HUES48 (cell line): ENCODE measurements at regions not wholly inside any gene's neighbourhood (a gene's known extent, or its start where the extent isn't known, plus 50 kb on each side); places are given as distances from the start of the nearest gene placed in this dataset.

Source experiments
- H3K27ac ChIP-seq: one replicate; pipeline ENCODE4 v1.7.0; 2013; ENCODE audit warnings: low read depth, low read length, inconsistent platforms
- H3K27me3 ChIP-seq: 2 replicates; pipeline ENCODE4 v1.6.1; 2013; ENCODE audit warnings: mild to moderate bottlenecking, low read length; ENCODE audit not compliant: control insufficient read depth, insufficient read depth
- H3K36me3 ChIP-seq: 2 replicates; pipeline ENCODE4 v1.6.1; 2013; ENCODE audit warnings: low read length; ENCODE audit not compliant: control insufficient read depth, insufficient read depth
- H3K4me1 ChIP-seq: 2 replicates; pipeline ENCODE4 v1.6.1; 2013; ENCODE audit warnings: mild to moderate bottlenecking, low read length; ENCODE audit not compliant: control insufficient read depth, insufficient read depth
- H3K4me3 ChIP-seq: 2 replicates; pipeline ENCODE4 v1.5.1; 2013; ENCODE audit warnings: mild to moderate bottlenecking, low read depth, low read length
- H3K9ac ChIP-seq: 2 replicates; pipeline ENCODE4 v1.6.1; 2013; ENCODE audit warnings: mild to moderate bottlenecking, low read depth, low read length, moderate library complexity
- H3K9me3 ChIP-seq: 2 replicates; pipeline ENCODE4 v1.6.1; 2013; ENCODE audit warnings: low read length; ENCODE audit not compliant: control insufficient read depth, insufficient read depth

DNA sequence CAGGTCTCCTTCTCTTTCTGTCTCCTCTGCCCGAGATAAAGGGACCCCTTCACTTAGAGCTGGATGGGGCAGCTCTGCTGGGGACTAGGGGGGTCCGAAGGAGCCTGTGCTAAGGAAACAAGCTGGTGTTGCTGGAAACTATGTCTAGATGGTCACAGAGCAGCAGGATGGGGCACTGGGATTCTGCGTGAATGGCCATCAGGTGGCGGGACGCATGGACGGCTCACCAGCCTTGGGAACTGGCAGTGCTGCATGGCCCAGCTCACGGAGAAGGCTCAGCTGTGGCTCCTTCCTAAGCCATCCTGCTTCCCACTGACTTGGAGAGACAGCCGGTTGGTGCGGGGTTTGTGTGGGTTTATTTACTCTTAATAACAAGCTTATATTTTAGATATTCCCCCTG, 411.8 kb downstream of the ZNF536 start:
- Histone ChIP-seq H3K4me1 (no peaks in the 10 kb centered on the region), H3K9ac (no peak overlapping the region), H3K27me3 (no peaks in the 10 kb centered on the region), H3K4me3 (no peak overlapping the region), H3K27ac (no peak overlapping the region), H3K36me3 (no peaks in the 10 kb centered on the region), H3K9me3 (no peaks in the 10 kb centered on the region)

DNA sequence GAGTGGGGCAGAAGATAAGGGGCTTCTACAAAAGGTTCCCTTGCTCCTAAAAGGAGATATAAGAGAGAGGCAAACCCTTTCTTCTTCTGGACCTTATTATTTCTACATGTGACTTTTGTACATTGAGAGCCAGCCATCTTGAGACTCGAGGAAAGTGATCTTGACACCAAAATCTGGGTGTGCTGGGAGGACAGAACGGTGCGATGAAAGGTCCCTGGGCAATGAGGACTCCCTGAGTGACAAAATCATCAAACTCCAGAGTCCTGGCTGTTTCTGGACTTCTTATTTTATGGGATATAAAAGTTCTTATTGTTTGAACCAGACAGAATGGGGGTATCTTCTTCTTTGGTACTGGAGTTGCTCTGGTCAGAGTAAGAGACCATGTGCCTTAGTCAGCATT, 411.0 kb downstream of the ZNF536 start:
- no peaks in the 10 kb centered on the region for H3K27me3 ChIP-seq
- H3K27ac ChIP-seq: no peak overlapping the region
- no peaks in the 10 kb centered on the region for H3K9me3 ChIP-seq
- H3K9ac ChIP-seq: no peak overlapping the region
- H3K36me3 ChIP-seq: no peaks in the 10 kb centered on the region
- H3K4me3 ChIP-seq: no peak overlapping the region
- H3K4me1 ChIP-seq: no peaks in the 10 kb centered on the region

DNA sequence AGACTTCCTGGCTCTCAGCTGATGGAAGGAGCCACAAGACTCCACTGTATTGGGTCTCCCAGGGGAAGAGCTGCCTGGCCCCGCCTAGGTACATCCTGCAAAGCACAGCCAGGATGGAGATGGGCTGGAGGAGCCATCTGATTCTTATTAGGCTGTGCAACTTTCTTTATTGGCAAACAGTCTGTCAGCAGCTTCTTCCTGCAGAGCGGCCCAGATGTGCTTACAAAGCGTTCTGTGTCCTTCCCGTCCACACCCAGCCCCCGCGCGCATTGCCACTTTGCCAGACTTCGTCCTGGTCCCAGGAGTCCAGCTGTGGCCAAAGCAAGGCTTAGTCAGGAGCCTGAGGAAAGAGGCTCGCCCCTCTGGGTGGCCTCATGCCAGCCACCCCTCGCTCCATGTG, 409.3 kb downstream of the ZNF536 start:
- Histone ChIP-seq H3K9me3 (no peaks in the 10 kb centered on the region), H3K4me3 (no peak overlapping the region), H3K27ac (no peak overlapping the region), H3K36me3 (no peaks in the 10 kb centered on the region), H3K27me3 (no peaks in the 10 kb centered on the region), H3K4me1 (no peaks in the 10 kb centered on the region), H3K9ac (no peak overlapping the region)

DNA sequence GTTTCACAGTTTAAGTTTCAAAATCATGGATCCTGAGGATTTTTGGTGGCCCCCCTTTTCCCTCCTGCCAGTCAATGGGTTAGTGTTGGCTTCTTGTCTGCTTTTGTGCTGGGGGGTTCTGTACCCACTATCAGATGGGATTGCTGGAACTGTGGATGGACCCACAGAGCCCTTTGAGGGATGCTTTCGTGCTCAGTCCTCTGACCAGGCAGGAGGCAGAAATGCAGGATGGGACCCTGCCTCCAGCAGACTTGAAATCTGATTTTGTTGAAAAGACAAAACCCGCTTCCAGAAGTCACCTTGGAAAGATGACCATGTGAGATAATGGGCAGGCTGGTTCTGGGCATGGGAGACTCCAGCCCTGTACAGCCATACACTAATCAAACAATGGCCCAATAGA, 408.9 kb downstream of the ZNF536 start:
- no peak overlapping the region for H3K27ac ChIP-seq
- H3K9ac ChIP-seq: no peak overlapping the region
- no peaks in the 10 kb centered on the region for H3K9me3 ChIP-seq
- no peaks in the 10 kb centered on the region for H3K4me1 ChIP-seq
- H3K36me3 ChIP-seq: no peaks in the 10 kb centered on the region
- no peak overlapping the region for H3K4me3 ChIP-seq
- no peaks in the 10 kb centered on the region for H3K27me3 ChIP-seq

DNA sequence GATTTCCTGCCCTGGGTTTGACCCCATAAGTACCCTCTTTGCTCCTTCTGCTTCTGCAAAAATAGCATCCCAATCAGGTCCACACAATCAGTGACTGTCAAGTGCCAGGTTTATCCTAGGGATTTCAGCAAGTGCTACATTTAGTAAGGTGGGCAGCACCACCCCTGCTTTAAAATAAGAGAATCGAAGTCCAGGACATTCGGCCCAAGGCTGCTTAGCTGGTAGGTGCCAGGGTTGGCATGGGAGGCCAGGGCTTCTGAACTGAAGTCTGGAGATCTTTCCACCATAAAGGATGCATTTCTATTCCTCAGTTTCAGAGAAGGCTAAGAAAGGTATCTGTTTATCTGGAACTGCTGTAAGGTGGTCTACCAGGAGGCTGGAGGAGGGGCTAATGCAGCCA, 408.3 kb downstream of the ZNF536 start:
- H3K27ac ChIP-seq: no peak overlapping the region
- H3K9ac ChIP-seq: no peak overlapping the region
- H3K4me1 ChIP-seq: no peaks in the 10 kb centered on the region
- H3K27me3 ChIP-seq: no peaks in the 10 kb centered on the region
- H3K36me3 ChIP-seq: no peaks in the 10 kb centered on the region
- no peaks in the 10 kb centered on the region for H3K9me3 ChIP-seq
- no peak overlapping the region for H3K4me3 ChIP-seq

DNA sequence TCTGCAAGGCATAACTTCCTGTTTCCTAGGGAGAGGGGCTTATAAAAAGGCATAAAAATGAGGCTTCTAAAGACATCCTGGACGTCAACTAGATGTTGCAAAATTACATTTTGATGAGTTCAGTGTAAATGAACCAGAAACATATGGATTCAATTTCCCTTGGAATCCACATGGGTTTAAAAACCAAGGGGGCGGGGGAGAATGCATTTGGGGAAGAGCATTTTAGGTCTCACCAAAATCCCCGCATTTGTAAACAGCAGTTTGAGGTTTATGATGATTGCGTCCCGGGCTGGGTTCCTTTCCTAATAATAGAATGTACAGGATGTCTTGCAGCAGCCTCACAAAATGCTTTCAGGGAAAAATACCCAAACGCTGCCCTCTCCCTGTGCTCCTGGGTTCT, 407.8 kb downstream of the ZNF536 start:
- Histone ChIP-seq H3K36me3 (no peaks in the 10 kb centered on the region), H3K27me3 (no peaks in the 10 kb centered on the region), H3K9ac (no peak overlapping the region), H3K27ac (no peak overlapping the region), H3K4me1 (no peaks in the 10 kb centered on the region), H3K4me3 (no peak overlapping the region), H3K9me3 (no peaks in the 10 kb centered on the region)

DNA sequence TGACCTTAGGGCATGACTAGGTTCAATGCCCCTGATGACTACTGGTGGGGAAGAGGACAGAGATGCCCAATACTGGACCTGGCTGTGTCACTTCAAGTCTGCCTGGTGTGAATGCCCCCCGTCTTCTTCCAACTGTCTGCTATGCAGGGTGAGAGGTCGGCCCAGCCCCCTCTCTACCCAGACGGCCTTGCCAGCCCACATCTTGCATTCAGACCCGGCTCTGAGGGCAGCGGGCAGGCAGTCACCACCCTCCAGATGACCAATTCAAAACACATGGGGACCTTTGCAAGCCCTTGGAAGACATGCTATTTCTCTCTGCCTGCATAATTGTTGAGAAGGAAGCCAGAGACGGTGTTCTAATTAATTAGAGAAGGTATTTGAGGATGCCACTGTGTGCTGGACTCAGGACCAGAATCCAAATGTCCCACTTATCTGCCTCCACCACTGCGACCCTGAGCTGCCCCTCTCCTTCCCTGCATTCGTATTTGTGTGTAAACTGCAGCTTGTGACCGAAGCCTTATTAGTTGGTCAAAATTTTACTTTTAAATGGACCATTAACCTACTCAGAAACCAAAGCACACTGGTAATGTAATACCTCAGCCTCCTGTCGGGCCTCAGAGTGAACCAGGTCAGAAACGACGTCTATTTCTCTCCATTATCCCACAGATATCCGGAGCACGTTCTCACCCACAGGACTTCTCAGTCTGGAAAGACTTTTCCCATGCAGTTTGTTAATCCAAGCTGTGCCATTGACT, 407.0 kb downstream of the ZNF536 start:
- Histone ChIP-seq H3K4me3 (no peak overlapping the region), H3K9ac (no peak overlapping the region), H3K9me3 (no peaks in the 10 kb centered on the region), H3K4me1 (no peaks in the 10 kb centered on the region), H3K36me3 (no peaks in the 10 kb centered on the region), H3K27me3 (no peaks in the 10 kb centered on the region), H3K27ac (no peak overlapping the region)

DNA sequence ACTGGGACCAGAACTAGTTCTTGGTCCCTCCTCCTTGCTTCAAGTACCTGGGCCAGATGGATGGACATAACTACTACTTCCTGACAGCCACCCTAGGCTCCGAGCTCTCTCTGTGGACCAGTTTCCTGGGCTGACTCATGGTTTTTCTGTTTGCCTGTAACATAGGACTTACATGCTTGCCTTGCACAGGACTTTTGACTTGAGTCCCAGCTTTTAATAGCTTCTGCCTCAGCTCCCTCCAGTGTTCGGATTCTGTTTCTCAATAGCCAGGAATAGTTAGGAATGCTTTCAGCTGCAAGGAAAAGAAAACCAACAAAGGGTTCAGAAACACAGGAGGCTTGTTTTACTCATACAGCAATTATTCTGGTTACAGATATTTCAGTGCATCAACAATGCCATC, 405.9 kb downstream of the ZNF536 start:
- H3K9ac ChIP-seq: no peak overlapping the region
- H3K9me3 ChIP-seq: no peaks in the 10 kb centered on the region
- no peak overlapping the region for H3K4me3 ChIP-seq
- no peaks in the 10 kb centered on the region for H3K36me3 ChIP-seq
- no peaks in the 10 kb centered on the region for H3K4me1 ChIP-seq
- H3K27ac ChIP-seq: no peak overlapping the region
- H3K27me3 ChIP-seq: no peaks in the 10 kb centered on the region

DNA sequence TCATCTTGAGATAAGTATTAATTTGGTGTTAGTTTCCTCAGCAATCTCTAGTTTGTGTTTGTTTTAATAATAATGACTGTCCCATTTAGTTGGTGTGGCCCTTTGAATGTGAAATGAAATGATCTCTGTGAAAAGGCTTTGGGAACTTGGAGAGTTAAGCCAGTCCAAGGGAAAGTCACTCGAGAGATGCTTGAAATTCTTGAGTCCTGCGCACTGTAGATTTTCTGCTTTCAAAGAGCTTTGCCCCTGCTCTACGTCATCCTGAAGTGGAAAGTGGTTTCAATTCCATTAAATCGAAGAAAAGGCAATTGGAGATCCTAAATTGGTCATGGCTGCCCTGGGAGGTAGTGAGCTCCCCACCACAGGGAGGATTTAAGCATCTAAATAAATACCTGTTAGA, 403.8 kb downstream of the ZNF536 start:
- H3K4me1 ChIP-seq: no peaks in the 10 kb centered on the region
- H3K36me3 ChIP-seq: no peaks in the 10 kb centered on the region
- no peak overlapping the region for H3K27ac ChIP-seq
- H3K27me3 ChIP-seq: no peaks in the 10 kb centered on the region
- no peaks in the 10 kb centered on the region for H3K9me3 ChIP-seq
- H3K9ac ChIP-seq: no peak overlapping the region
- no peak overlapping the region for H3K4me3 ChIP-seq

DNA sequence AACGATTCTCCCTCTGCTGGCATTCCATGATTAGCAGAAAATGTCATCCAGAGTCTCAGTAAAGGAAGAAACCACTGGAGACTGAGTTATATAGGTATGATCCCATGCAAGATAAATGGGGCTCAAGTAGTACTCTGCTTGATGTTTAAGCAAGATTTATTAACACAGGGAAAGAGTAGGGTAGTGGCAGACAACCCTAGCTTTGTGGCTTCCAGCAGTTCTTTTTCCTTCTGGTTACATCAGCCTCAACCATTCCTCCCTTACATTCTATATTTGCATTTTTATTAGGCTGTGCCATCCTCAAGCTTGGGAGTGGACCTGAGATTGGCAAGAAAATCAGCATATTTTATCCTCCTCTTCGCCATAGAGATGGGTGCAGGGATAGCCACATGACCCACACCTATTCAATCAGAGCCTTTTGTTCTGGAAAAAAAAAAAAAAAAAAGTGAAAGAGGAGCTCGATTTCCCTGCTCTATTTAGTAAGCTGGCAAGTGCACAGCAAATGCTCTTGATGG, 402.1 kb downstream of the ZNF536 start:
- Histone ChIP-seq H3K9me3 (peaks cover 1% of the 10 kb centered on the region; the same call in 1 of the 2 replicates), H3K27ac (no peak overlapping the region), H3K4me3 (no peak overlapping the region), H3K9ac (no peak overlapping the region), H3K27me3 (no peaks in the 10 kb centered on the region), H3K36me3 (no peaks in the 10 kb centered on the region), H3K4me1 (no peaks in the 10 kb centered on the region)

DNA sequence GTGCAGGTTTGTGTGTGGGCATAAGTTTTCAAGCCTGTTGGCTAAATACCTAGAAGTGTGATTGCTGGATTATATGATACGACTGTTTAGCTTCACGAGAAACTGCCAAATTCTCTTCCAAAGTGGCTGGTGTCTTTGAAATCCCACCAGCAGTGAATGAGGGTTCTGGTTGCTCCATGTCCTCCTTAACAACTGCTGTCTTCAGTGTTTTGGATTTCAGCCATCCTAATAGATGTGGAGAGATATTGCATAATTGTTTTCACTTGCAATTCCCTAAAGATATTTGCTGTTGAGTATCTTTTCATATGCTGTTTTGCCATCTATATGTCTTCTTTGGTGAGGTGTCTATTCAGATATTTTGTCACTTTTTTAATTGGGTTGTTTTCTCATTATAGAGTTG, 390.5 kb downstream of the ZNF536 start:
- no peaks in the 10 kb centered on the region for H3K9me3 ChIP-seq
- H3K27ac ChIP-seq: no peak overlapping the region
- H3K27me3 ChIP-seq: no peaks in the 10 kb centered on the region
- H3K4me3 ChIP-seq: no peak overlapping the region
- no peak overlapping the region for H3K9ac ChIP-seq
- H3K4me1 ChIP-seq: no peaks in the 10 kb centered on the region
- H3K36me3 ChIP-seq: no peaks in the 10 kb centered on the region
